HG03196 (cell line): ENCODE measurements at regions not wholly inside any gene's neighbourhood (a gene's known extent, or its start where the extent isn't known, plus 50 kb on each side); places are given as distances from the start of the nearest gene placed in this dataset.
A peak's percentile ranks its signal among the peaks of the same experiment; 100 is the strongest.
"Not testable (repeated sequence)": the region's sequence is repeated elsewhere in the genome, so short reads cannot be mapped to it uniquely, and the experiment has no call there.

Experiments
- ATAC-seq: cut with Tn5 transposase; IDR thresholded peaks from one replicate; pipeline ENCODE4 v1.9.1; 2021; ENCODE audit not compliant: unreplicated experiment

GRCh38 chr11:110347660-110348059 lies 51.2 kb upstream of the RDX start:
- ATAC-seq = no peak

GRCh38 chr11:110349138-110349996 lies 53.0 kb upstream of the RDX start:
- peak; percentile 61 for ATAC-seq

DNA sequence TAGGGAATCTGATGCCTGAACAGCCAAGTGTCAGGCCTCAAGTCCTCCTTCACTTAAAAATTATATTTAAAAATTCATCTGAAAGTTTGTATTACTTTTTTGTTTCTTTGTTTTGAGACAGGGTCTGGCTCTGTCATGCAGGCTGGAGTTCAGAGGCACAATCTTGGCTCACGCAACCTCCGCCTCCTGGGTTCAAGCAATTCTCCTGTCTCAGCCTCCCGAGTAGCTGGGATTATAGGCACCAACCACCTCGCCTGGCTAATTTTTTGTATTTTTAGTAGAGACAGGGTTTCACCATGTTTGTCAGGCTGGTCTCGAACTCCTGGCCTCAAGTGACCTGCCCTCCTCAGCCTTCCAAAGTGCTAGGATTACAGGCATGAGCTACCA lies 53.6 kb upstream of the RDX start:
- not testable (repeated sequence) for ATAC-seq

GRCh38 chr11:110355011-110355744 lies 58.8 kb upstream of the RDX start:
- ATAC-seq = no peak

GRCh38 chr11:110356762-110357671 lies 60.6 kb upstream of the RDX start:
- no peak for ATAC-seq

- ATAC-seq = no peak
Observed at GRCh38 chr11:110358336-110358735, 61.9 kb upstream of the RDX start.

DNA sequence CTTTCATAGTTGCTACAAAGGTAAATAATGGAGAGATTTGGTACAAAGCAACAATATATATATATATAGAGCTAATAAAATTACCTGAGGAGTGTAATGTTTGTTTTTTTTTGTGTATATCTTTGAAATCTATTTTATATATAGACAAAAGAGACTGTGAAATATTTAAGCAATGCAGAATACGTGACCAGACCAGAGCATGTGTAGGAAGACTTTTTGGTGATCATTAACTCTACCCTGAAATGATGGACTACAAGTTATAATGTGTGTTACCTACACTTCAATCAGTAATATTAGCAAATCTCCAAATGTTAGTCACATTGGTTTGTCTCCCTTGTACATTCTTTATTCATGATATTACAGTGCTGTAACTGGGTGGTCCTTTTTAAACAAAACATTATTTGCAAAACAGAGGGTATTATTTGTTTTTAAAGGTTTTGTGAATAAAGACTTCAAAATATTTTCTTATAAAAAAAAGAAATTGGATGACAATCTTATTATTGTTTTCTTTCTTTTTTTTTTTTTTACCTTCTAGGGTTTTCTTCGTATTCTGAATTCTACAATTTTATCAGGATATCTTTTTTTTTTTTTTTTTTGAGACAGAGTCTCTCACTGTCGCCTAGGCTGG lies 64.5 kb upstream of the RDX start:
- not testable (repeated sequence) for ATAC-seq

- ATAC-seq = no peak
Observed at GRCh38 chr11:110362971-110363509, 66.6 kb upstream of the RDX start.

GRCh38 chr11:110366291-110366690 lies 63.5 kb upstream of the FDX1 start:
- no peak for ATAC-seq

DNA sequence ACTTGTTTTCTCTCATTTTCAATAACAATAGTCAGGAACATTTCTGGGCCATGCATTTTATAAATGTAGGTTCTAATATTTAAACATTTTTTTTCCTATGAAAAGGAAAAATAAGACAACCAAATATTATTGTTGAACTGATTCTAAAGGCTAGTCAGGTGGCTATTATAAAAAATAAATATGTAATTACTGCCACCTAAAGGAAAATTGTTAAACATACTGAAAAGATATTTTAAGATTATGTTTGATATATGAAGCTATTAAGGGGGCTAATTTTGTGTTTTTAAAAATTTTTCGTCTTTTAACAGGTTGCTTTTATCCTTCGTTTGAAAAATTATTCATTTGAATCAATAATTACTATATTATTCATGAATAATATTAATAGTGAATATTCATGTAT lies 62.2 kb upstream of the FDX1 start:
- no peak for ATAC-seq

GRCh38 chr11:110371084-110371483 lies 58.7 kb upstream of the FDX1 start:
- no peak for ATAC-seq

DNA sequence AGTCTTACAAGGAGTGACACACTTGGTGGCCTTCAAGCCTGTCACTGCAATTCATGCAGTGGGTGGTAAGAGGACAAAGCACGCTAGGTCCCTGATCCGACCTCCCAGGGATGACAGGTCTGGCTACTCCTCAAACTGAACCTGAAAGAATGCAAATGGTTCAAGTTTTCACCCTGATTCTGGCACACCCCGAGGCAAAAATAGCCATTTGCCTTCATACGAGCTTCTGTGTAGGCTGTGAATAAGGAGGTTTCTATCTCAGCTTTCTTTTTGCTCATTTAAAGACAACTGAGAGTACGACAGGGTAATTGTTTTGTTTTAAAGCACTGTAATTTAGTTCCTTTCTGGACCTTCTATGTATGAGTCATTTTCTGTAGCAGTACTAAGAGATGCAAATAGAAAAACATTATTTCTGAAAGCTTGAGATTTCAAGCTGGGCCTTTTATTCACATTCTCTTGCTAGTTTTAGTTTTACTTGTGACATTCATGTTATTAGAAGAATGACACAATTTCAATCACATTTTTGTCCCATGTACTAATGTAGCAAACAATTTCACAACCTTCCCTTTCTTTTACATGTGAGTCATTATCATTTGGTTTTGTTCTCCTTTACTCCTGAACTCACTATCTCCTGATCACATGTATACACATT lies 56.6 kb upstream of the FDX1 start:
- peak; percentile 90 for ATAC-seq

DNA sequence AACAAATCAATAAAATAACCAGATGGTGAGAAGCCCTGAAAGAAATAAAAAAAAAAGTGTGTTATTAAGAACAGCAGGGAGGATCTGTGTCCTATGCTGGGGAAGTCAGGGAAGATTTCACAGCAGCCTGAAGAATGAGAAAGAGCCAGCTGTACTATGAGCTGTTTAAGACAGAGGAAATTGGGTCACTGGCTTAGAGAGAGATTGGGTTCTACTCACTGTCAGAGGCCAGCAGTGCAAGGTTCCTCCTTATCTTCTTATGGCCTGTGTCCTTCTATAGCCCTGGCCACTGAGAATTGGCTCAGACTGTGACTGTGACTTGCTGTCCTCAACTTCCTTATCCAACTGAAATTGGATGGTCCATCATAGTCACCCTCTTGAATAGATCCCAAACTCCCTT lies 54.8 kb upstream of the FDX1 start:
- no peak for ATAC-seq

DNA sequence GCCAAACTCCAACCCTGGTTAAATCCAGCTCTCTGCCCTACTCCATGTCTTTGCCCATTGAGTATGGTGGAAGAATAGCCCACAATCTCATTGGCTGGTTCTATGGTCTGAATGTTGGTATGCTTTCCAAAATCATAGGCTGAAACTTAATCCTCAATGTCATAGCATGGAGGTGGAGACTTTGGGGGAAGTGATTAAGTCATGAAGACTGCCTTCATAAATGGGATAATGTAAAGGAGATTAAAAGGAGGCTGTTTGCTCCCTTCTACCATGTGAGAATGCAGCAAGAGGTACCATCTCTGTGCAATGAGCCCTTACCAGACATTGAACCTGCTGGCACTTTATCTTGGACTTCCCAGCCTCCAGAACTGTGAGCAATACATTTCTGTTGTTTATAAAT lies 54.4 kb upstream of the FDX1 start:
- ATAC-seq = no peak

DNA sequence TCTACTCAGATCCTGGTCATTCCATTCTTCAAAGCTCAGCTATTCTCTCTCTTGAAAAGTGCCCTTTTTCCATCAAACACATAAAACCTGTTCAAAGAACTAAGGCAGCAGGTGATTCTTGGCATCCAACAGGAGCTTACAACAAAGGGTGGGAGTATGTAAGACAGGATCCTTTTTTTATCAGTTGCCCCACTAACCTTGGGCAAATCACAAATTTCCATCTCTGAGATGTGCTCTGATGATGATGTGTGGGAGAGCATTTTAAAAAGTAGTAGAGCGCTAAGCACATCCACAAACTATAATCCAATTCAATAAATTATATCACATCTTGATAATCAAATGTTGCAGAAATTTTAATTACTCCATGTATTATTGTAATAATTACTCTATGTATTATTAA lies 53.7 kb upstream of the FDX1 start:
- ATAC-seq = no peak

GRCh38 chr11:110376711-110377324 lies 52.9 kb upstream of the FDX1 start:
- no peak for ATAC-seq

DNA sequence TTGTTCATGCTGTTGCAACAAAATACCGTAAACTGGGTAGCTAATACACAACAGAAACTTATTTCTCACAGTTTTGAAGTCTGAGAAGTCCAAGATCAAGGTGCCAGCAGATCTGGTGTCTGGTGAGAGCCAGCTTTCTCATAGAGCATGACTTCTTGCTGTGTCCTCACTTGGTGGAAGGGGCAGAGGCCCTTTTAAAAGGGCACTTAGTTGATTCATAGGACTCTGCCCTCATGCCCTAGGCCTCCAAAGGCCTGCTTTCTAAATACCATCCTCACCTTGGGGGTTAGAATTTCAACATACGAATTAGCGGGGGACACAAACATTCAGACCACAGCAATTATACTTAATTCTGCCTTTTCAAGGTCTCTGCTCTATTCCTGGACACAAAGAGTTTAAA lies 52.3 kb upstream of the FDX1 start:
- no peak for ATAC-seq

DNA sequence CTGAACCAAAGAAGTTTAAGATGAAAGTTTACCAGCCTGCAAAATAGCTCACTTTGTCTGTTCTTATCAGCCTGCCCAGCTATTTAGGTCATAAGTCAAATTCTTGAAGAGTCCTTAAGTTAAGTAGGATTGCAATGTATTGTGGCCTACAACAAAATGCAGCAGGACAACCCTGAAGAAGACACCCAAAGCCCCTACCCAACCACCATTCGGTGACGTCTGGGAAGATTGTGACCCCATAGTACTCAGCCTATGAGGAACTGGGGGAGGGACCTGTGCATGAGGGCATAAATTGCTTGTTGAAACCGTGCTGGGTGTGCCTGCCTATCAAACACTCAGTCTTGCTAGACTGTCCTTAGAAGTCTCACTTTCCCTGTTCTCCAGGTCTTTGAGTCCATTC lies 50.5 kb upstream of the FDX1 start:
- no peak for ATAC-seq

DNA sequence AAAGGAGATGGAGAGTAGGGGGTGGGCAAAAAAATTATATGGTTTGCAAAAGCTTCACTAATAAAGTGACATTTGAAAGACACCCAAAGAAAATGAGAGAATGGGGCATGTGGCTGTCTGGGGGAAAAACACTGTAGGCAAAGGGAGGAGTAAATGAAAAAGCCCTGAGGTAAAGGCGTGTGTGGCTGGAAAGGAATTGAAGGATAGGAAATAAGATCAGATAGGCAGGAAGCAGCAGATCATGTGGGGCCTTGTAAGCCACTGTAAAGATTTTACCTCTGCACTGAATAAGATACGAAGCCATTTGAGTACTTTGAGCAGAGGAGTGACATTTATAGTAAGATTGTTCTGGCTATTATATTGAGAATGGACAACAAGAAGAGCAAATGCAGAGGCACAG lies 49.8 kb upstream of the FDX1 start:
- ATAC-seq = no peak
